K562 (cell line): ENCODE measurements at regions not wholly inside any gene's neighbourhood (a gene's known extent, or its start where the extent isn't known, plus 50 kb on each side); places are given as distances from the start of the nearest gene placed in this dataset.

Source experiments
- CGGBP1 ChIP-seq: fragments of 250-450 bp; sonication (Bioruptor Pico); IDR thresholded peaks from 2 replicates; pipeline ENCODE4 v1.9.0; 2021; ENCODE audit warnings: mild to moderate bottlenecking
- JUND ChIP-seq, 2 experiments: IDR thresholded peaks; 2 replicates in 1 of 2; 3 replicates in 1 of 2; pipeline ENCODE4 v1.6.1; 2011; ENCODE audit warnings: borderline replicate concordance in 2 of 2, low read depth in 2 of 2, low read length in 2 of 2, improper control_type of control experiment in 1 of 2, missing biosample characterization in 1 of 2, missing genetic modification characterization in 1 of 2, missing genetic modification reagents in 1 of 2
- NFXL1 ChIP-seq: fragments of 450-650 bp; formaldehyde crosslinking; IDR thresholded peaks from 2 replicates; pipeline ENCODE4 v1.4.0; 2021; ENCODE audit warnings: mild to moderate bottlenecking
- SIN3A ChIP-seq, 2 experiments: fragments of 150-350 bp in 1 of 2; IDR thresholded peaks; 2 replicates each; pipeline ENCODE4 v1.6.1; 2011 to 2016; ENCODE audit warnings: borderline replicate concordance in 2 of 2, low read depth in 2 of 2, low read length in 2 of 2, mild to moderate bottlenecking in 2 of 2, moderate library complexity in 2 of 2; ENCODE audit not compliant: control insufficient read depth in 1 of 2
- SMC3 ChIP-seq: conservative IDR thresholded peaks from 2 replicates; pipeline ENCODE4 v1.6.1; 2011; ENCODE audit warnings: low read depth, low read length, improper control_type of control experiment; ENCODE audit not compliant: insufficient read depth
- SRSF9 ChIP-seq: fragments of 200-400 bp; formaldehyde crosslinking; IDR thresholded peaks from 2 replicates; pipeline ENCODE4 v1.6.1; 2017; ENCODE audit warnings: low read depth, low read length, borderline replicate concordance
- ZNF23 ChIP-seq: fragments of 250-450 bp; sonication (Bioruptor Pico); IDR thresholded peaks from 2 replicates; pipeline ENCODE4 v1.4.0; 2020; ENCODE audit warnings: mild to moderate bottlenecking
- TF ChIP-seq, protein P1 (sequence below): sonication (generic); formaldehyde crosslinking; IDR thresholded peaks from 2 replicates; pipeline ENCODE4 v1.8.1; 2023; ENCODE audit warnings: mild to moderate bottlenecking, missing genetic modification reagents
- TF ChIP-seq, protein P2 (sequence below), 2 experiments: fragments of 450-650 bp; conservative IDR thresholded peaks; 2 replicates each; pipeline ENCODE4 v1.6.1; 2017; ENCODE audit warnings: mild to moderate bottlenecking in 2 of 2, moderate library complexity in 2 of 2

GRCh38 chr5:128645581-128645980 lies 107.5 kb upstream of the FBN2 start:
- TF ChIP-seq, protein P1, sequence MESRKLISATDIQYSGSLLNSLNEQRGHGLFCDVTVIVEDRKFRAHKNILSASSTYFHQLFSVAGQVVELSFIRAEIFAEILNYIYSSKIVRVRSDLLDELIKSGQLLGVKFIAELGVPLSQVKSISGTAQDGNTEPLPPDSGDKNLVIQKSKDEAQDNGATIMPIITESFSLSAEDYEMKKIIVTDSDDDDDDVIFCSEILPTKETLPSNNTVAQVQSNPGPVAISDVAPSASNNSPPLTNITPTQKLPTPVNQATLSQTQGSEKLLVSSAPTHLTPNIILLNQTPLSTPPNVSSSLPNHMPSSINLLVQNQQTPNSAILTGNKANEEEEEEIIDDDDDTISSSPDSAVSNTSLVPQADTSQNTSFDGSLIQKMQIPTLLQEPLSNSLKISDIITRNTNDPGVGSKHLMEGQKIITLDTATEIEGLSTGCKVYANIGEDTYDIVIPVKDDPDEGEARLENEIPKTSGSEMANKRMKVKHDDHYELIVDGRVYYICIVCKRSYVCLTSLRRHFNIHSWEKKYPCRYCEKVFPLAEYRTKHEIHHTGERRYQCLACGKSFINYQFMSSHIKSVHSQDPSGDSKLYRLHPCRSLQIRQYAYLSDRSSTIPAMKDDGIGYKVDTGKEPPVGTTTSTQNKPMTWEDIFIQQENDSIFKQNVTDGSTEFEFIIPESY (CRISPR knock-in tag) = no peak
- TF ChIP-seq SMC3 (no peak), JUND (IDR thresholded peaks at IDR 0.05; ENCODE audit: borderline replicate concordance, low read depth, low read length) (no peak), JUND (tag; IDR thresholded peaks at IDR 0.05; ENCODE audit: borderline replicate concordance, low read depth, low read length) (no peak), SIN3A (IDR thresholded peaks at IDR 0.05; ENCODE audit: borderline replicate concordance in 2 of 2, control insufficient read depth in 1 of 2, low read depth in 2 of 2, low read length in 2 of 2) (no peak), ZNF23 (CRISPR knock-in tag) (no peak), NFXL1 (CRISPR knock-in tag) (no peak), SRSF9 (no peak), CGGBP1 (CRISPR knock-in tag) (no peak)
- TF ChIP-seq, protein P2, sequence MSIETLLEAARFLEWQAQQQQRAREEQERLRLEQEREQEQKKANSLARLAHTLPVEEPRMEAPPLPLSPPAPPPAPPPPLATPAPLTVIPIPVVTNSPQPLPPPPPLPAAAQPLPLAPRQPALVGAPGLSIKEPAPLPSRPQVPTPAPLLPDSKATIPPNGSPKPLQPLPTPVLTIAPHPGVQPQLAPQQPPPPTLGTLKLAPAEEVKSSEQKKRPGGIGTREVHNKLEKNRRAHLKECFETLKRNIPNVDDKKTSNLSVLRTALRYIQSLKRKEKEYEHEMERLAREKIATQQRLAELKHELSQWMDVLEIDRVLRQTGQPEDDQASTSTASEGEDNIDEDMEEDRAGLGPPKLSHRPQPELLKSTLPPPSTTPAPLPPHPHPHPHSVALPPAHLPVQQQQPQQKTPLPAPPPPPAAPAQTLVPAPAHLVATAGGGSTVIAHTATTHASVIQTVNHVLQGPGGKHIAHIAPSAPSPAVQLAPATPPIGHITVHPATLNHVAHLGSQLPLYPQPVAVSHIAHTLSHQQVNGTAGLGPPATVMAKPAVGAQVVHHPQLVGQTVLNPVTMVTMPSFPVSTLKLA (conservative IDR thresholded peaks at IDR 0.05) = no peak
